ENCODE measurements at regions not wholly inside any gene's neighbourhood (a gene's known extent, or its start where the extent isn't known, plus 50 kb on each side); places are given as distances from the start of the nearest gene placed in this dataset.

- no peak for TF ChIP-seq EZH2 (IDR thresholded peaks at IDR 0.05)
- no peak for TF ChIP-seq POLR2AphosphoS5 (IDR thresholded peaks at IDR 0.05; ENCODE audit: borderline replicate concordance, low read depth, low read length)
- no peak for TF ChIP-seq FOXP2 (optimal IDR thresholded peaks at IDR 0.05; ENCODE audit: control extremely low read depth, extremely low read length, insufficient read depth)
- H3K27ac ChIP-seq: peak overlapping the region; percentile 94
- no peaks in the 10 kb centered on the region for H3K36me3 ChIP-seq (ENCODE audit: insufficient read depth, low read length)
- H3K9ac ChIP-seq (ENCODE audit: insufficient read length): peak overlapping the region; percentile 43
- H3K9me3 ChIP-seq (ENCODE audit: low read depth, low read length): no peaks in the 10 kb centered on the region
- DNase-seq (ENCODE audit: low read depth, low spot score): no peak
- peak overlapping the region; percentile 62 for H3K4me3 ChIP-seq
These were observed 167.8 kb upstream of the EDNRA start for GRCh38 chr4:147313108-147313507.

DNA sequence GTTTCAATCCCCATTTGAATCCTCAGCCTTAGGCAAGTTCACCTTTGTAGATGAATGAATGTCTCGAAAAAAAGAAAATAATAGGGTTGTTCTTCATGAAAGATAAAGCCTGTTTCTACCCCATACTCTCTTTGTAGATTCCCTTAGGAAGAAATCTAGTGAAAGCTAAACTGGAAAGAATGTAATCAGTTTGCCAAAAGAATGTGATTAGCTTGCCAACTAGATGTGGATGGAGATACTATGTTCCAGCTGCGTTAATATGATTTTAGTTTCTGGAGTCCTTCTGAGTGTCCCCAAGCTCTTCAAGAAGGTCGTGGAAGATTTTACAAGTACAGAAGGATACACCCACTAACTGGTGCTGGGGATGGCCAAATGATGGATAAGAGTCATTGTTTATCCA, 162.3 kb upstream of the EDNRA start:
- DNase-seq (ENCODE audit: low read depth, low spot score): no peak
- no peak for TF ChIP-seq EZH2 (IDR thresholded peaks at IDR 0.05)
- TF ChIP-seq FOXP2 (optimal IDR thresholded peaks at IDR 0.05; ENCODE audit: control extremely low read depth, extremely low read length, insufficient read depth): no peak
- Histone ChIP-seq H3K36me3 (ENCODE audit: insufficient read depth, low read length) (no peaks in the 10 kb centered on the region), H3K9me3 (ENCODE audit: low read depth, low read length) (no peaks in the 10 kb centered on the region), H3K4me3 (no peak overlapping the region), H3K9ac (ENCODE audit: insufficient read length) (no peak overlapping the region), H3K27ac (no peak overlapping the region)

DNA sequence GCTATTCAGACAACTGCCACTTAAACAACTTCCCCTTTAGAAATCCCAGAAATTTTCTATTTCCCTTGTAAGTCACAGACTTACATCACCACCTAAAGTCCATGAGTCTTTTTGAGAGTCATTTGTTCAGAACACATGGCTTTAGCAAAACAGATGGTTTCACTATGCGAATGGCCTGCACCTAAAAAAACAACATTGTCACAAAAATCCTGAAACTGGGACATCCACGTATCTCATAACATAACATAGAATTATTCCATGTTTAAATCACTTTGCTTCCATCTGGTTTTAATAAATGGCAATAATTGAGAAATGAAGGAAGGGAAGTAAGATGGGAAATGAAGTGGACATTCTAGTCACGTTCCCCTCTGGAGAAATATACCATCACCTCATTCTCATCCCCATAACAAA, 155.3 kb upstream of the EDNRA start:
- Histone ChIP-seq H3K9me3 (ENCODE audit: low read depth, low read length) (no peaks in the 10 kb centered on the region), H3K36me3 (ENCODE audit: insufficient read depth, low read length) (no peaks in the 10 kb centered on the region), H3K4me3 (no peak overlapping the region), H3K9ac (ENCODE audit: insufficient read length) (no peak overlapping the region), H3K27ac (no peak overlapping the region)
- DNase-seq (ENCODE audit: low read depth, low spot score): no peak
- TF ChIP-seq FOXP2 (optimal IDR thresholded peaks at IDR 0.05; ENCODE audit: control extremely low read depth, extremely low read length, insufficient read depth) (no peak), POLR2AphosphoS5 (IDR thresholded peaks at IDR 0.05; ENCODE audit: borderline replicate concordance, low read depth, low read length) (no peak), EZH2 (IDR thresholded peaks at IDR 0.05) (no peak)

- Histone ChIP-seq H3K36me3 (ENCODE audit: insufficient read depth, low read length) (no peaks in the 10 kb centered on the region), H3K9me3 (ENCODE audit: low read depth, low read length) (no peaks in the 10 kb centered on the region), H3K4me3 (no peak overlapping the region), H3K27ac (no peak overlapping the region), H3K9ac (ENCODE audit: insufficient read length) (no peak overlapping the region)
- no peak for DNase-seq (ENCODE audit: low read depth, low spot score)
- TF ChIP-seq EZH2 (IDR thresholded peaks at IDR 0.05): no peak
- no peak for TF ChIP-seq FOXP2 (optimal IDR thresholded peaks at IDR 0.05; ENCODE audit: control extremely low read depth, extremely low read length, insufficient read depth)
These were observed 154.3 kb upstream of the EDNRA start for GRCh38 chr4:147326591-147326990.

DNA sequence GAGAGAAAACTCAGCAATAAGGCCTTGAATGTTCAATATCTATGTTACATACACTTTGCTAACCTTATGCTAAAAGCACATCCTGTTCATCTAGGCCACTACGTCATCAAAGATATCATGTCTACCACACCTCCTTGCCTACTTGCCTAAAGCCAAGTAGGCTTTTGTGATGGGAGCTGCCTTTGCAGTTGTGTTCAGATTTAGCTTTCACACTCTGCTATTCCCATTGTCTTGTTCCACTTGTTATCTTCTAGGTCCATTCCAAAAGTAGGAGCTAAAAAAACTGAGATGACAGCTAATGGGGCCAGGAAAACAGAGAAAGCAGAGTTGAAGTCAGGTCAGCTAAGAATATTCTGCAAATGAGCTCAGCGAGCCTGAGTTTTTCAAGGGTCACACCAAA, 153.6 kb upstream of the EDNRA start:
- no peak for DNase-seq (ENCODE audit: low read depth, low spot score)
- Histone ChIP-seq H3K36me3 (ENCODE audit: insufficient read depth, low read length) (no peaks in the 10 kb centered on the region), H3K9me3 (ENCODE audit: low read depth, low read length) (no peaks in the 10 kb centered on the region), H3K4me3 (no peak overlapping the region), H3K27ac (no peak overlapping the region), H3K9ac (ENCODE audit: insufficient read length) (no peak overlapping the region)
- no peak for TF ChIP-seq EZH2 (IDR thresholded peaks at IDR 0.05)

DNA sequence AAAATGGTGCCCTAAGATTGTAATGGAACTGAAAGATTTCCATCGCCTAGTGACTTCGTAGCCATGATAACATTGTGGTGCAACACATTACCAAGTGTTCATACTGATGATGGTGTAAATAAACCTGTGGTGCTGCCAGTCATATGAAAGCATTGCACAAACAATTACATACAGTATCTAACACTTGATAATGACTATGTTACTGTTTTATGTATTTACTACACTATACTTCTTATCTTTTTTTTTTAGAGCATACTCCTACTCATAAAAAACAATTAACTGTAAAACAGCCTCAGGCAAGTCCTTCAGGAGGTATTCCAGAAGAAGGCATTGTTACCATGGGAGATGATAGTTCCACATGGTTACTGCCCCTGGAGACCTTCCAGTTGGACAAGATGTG, 152.7 kb upstream of the EDNRA start:
- TF ChIP-seq EZH2 (IDR thresholded peaks at IDR 0.05) (no peak), FOXP2 (optimal IDR thresholded peaks at IDR 0.05; ENCODE audit: control extremely low read depth, extremely low read length, insufficient read depth) (no peak), POLR2AphosphoS5 (IDR thresholded peaks at IDR 0.05; ENCODE audit: borderline replicate concordance, low read depth, low read length) (no peak)
- no peak for DNase-seq (ENCODE audit: low read depth, low spot score)
- Histone ChIP-seq H3K36me3 (ENCODE audit: insufficient read depth, low read length) (no peaks in the 10 kb centered on the region), H3K27ac (no peak overlapping the region), H3K4me3 (no peak overlapping the region), H3K9me3 (ENCODE audit: low read depth, low read length) (no peaks in the 10 kb centered on the region), H3K9ac (ENCODE audit: insufficient read length) (no peak overlapping the region)

DNA sequence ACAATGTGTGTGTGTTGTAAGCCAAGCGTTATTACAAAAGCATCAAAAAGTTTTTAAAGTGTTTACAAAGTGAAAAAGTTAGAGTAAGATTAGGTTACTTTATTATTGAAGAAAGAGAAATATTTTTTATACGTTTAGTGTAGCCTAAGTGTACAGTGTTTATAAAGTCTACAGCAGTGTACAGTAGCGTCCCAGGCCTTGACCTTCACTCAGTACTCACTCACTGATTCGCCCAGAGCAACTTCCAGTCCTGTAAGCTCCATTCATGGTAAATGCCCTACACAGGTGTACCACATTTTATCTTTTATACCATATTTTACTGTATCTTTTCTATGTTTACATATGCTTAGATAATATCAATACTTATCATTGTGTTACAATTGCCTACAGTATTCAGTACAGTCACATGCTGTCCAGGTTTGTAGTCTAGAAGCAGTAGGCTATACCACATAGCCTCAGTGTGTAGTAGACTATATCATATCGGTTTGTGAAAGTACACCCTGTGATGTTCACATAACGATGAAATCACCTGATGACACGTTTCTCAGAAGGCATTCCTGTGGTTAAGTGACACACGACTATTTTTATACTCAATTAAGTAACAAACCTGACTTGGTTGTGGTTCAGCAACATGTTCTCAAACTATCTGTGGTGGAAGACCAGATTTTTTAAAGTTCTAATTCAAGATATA, 152.0 kb upstream of the EDNRA start:
- no peaks in the 10 kb centered on the region for H3K36me3 ChIP-seq (ENCODE audit: insufficient read depth, low read length)
- H3K4me3 ChIP-seq: no peak overlapping the region
- DNase-seq (ENCODE audit: low read depth, low spot score): no peak
- H3K9ac ChIP-seq (ENCODE audit: insufficient read length): no peak overlapping the region
- no peak overlapping the region for H3K27ac ChIP-seq
- TF ChIP-seq EZH2 (IDR thresholded peaks at IDR 0.05): no peak
- no peak for TF ChIP-seq POLR2AphosphoS5 (IDR thresholded peaks at IDR 0.05; ENCODE audit: borderline replicate concordance, low read depth, low read length)
- no peak for TF ChIP-seq FOXP2 (optimal IDR thresholded peaks at IDR 0.05; ENCODE audit: control extremely low read depth, extremely low read length, insufficient read depth)
- no peaks in the 10 kb centered on the region for H3K9me3 ChIP-seq (ENCODE audit: low read depth, low read length)

GRCh38 chr4:147332091-147332490, 148.8 kb upstream of the EDNRA start:
- no peaks in the 10 kb centered on the region for H3K36me3 ChIP-seq (ENCODE audit: insufficient read depth, low read length)
- no peaks in the 10 kb centered on the region for H3K9me3 ChIP-seq (ENCODE audit: low read depth, low read length)
- H3K27ac ChIP-seq: no peak overlapping the region
- no peak overlapping the region for H3K4me3 ChIP-seq
- no peak for DNase-seq (ENCODE audit: low read depth, low spot score)
- TF ChIP-seq POLR2AphosphoS5 (IDR thresholded peaks at IDR 0.05; ENCODE audit: borderline replicate concordance, low read depth, low read length): no peak
- no peak for TF ChIP-seq FOXP2 (optimal IDR thresholded peaks at IDR 0.05; ENCODE audit: control extremely low read depth, extremely low read length, insufficient read depth)
- TF ChIP-seq EZH2 (IDR thresholded peaks at IDR 0.05): no peak
- no peak overlapping the region for H3K9ac ChIP-seq (ENCODE audit: insufficient read length)

- Histone ChIP-seq H3K4me3 (peak overlapping the region; percentile 47), H3K27ac (peak overlapping the region; percentile 11; the same call in 1 of the 2 replicates), H3K9ac (ENCODE audit: insufficient read length) (no peak overlapping the region), H3K36me3 (ENCODE audit: insufficient read depth, low read length) (no peaks in the 10 kb centered on the region), H3K9me3 (ENCODE audit: low read depth, low read length) (no peaks in the 10 kb centered on the region)
- TF ChIP-seq POLR2AphosphoS5 (IDR thresholded peaks at IDR 0.05; ENCODE audit: borderline replicate concordance, low read depth, low read length) (peak; percentile 45; the same call in 1 of the 2 replicates), FOXP2 (optimal IDR thresholded peaks at IDR 0.05; ENCODE audit: control extremely low read depth, extremely low read length, insufficient read depth) (no peak), EZH2 (IDR thresholded peaks at IDR 0.05) (no peak)
- peak; percentile 86 for DNase-seq (ENCODE audit: low read depth, low spot score)
These were observed 146.4 kb upstream of the EDNRA start for GRCh38 chr4:147334478-147334877.
